Fibroblast of lung (primary cell): ENCODE measurements at regions not wholly inside any gene's neighbourhood (a gene's known extent, or its start where the extent isn't known, plus 50 kb on each side); places are given as distances from the start of the nearest gene placed in this dataset.

Experiments
- DNase-seq, 2 donors: peaks; one replicate each; pipeline versions ENCODE4 v3.0.0 to v3.0.0-alpha.2; 2010; ENCODE audit warnings: low read depth in 2 of 2
- H2AFZ ChIP-seq: 2 replicates; pipeline ENCODE4 v1.5.1; 2012; ENCODE audit warnings: low read length, control low read depth, inconsistent platforms
- H3K27ac ChIP-seq: 2 replicates; pipeline ENCODE4 v1.5.1; 2011; ENCODE audit warnings: low read length, control low read depth; ENCODE audit not compliant: insufficient read depth
- H3K27me3 ChIP-seq: 2 replicates; pipeline ENCODE4 v1.5.1; 2011; ENCODE audit warnings: mild to moderate bottlenecking, low read length; ENCODE audit not compliant: control insufficient read depth, insufficient read depth
- H3K36me3 ChIP-seq: 2 replicates; pipeline ENCODE4 v1.5.1; 2011; ENCODE audit warnings: low read length; ENCODE audit not compliant: control insufficient read depth, insufficient read depth
- H3K4me1 ChIP-seq: 2 replicates; pipeline ENCODE4 v1.5.1; 2011; ENCODE audit warnings: low read length; ENCODE audit not compliant: control insufficient read depth, insufficient read depth; ENCODE audit errors: extremely low read depth
- H3K4me2 ChIP-seq: 2 replicates; pipeline ENCODE4 v1.5.1; 2011; ENCODE audit warnings: low read length, control low read depth; ENCODE audit not compliant: insufficient read depth; ENCODE audit errors: extremely low read depth
- H3K4me3 ChIP-seq, 4 experiments: fragments of 200-600 bp in 1 of 4; sonication (generic) in 1 of 4; replicated peaks in 1 of 4; 2 replicates each; pipeline ENCODE4 v1.5.1; 2011 to 2016; ENCODE audit warnings: low read length in 4 of 4, low read depth in 3 of 4, mild to moderate bottlenecking in 3 of 4, control low read depth in 2 of 4, inconsistent platforms in 1 of 4, mixed read lengths in 1 of 4; ENCODE audit not compliant: insufficient read depth in 1 of 4; ENCODE audit errors: control extremely low read depth in 1 of 4
- H3K79me2 ChIP-seq: 2 replicates; pipeline ENCODE4 v1.5.1; 2012; ENCODE audit warnings: mild to moderate bottlenecking, low read length, inconsistent platforms; ENCODE audit not compliant: control insufficient read depth, insufficient read depth
- H3K9ac ChIP-seq: 2 replicates; pipeline ENCODE4 v1.5.1; 2011; ENCODE audit warnings: mild to moderate bottlenecking, low read length, control low read depth; ENCODE audit not compliant: insufficient read depth
- H3K9me3 ChIP-seq: 2 replicates; pipeline ENCODE4 v1.5.1; 2012; ENCODE audit warnings: low read depth, low read length; ENCODE audit not compliant: control insufficient read depth, insufficient read depth
- H4K20me1 ChIP-seq: 2 replicates; pipeline ENCODE4 v1.5.1; 2011; ENCODE audit warnings: low read length; ENCODE audit not compliant: control insufficient read depth, insufficient read depth; ENCODE audit errors: extremely low read depth
- EZH2 ChIP-seq: IDR thresholded peaks from 2 replicates; pipeline ENCODE4 v1.5.1; 2012; ENCODE audit warnings: low read length, control low read depth, mild to moderate bottlenecking; ENCODE audit errors: missing control alignments
- TF ChIP-seq, protein P1 (sequence below), 2 donors: IDR thresholded peaks in 1 of 2; conservative IDR thresholded peaks in 1 of 2; 1 replicate in 1 of 2; 2 replicates in 1 of 2; pipeline ENCODE4 v1.5.1; 2011 to 2012; ENCODE audit warnings: low read length in 2 of 2, control low read depth in 1 of 2, inconsistent platforms in 1 of 2, low read depth in 1 of 2, mild to moderate bottlenecking in 1 of 2

DNA sequence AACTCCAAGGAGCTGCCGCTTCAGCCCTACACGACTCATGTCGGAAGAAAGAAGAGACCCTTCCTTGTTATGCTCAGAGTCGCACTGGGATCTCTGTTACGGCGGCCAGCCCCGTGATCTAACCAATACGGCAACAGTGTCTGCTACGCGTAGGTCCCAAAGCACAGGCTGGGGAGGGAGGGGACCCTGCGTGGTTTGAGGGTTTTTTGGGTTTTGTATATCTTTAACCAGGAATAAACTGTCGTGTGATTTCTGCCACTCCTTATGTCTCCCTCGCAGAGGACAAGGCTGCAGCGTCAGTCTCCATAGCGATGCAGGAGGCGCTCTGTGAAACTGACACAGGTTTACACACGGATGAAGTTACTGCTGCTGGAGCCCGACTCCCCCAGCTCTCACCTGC, 60.0 kb upstream of the DIO3 start:
- H3K27ac ChIP-seq: no peak overlapping the region
- H3K4me3 ChIP-seq: no peak overlapping the region
- no peak overlapping the region for H3K4me2 ChIP-seq
- no peak for DNase-seq
- no peaks in the 10 kb centered on the region for H3K9me3 ChIP-seq
- H3K36me3 ChIP-seq: no peaks in the 10 kb centered on the region
- no peak for TF ChIP-seq EZH2
- TF ChIP-seq, protein P1, sequence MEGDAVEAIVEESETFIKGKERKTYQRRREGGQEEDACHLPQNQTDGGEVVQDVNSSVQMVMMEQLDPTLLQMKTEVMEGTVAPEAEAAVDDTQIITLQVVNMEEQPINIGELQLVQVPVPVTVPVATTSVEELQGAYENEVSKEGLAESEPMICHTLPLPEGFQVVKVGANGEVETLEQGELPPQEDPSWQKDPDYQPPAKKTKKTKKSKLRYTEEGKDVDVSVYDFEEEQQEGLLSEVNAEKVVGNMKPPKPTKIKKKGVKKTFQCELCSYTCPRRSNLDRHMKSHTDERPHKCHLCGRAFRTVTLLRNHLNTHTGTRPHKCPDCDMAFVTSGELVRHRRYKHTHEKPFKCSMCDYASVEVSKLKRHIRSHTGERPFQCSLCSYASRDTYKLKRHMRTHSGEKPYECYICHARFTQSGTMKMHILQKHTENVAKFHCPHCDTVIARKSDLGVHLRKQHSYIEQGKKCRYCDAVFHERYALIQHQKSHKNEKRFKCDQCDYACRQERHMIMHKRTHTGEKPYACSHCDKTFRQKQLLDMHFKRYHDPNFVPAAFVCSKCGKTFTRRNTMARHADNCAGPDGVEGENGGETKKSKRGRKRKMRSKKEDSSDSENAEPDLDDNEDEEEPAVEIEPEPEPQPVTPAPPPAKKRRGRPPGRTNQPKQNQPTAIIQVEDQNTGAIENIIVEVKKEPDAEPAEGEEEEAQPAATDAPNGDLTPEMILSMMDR (conservative IDR thresholded peaks at IDR 0.05 in 1 of 2, IDR thresholded peaks at IDR 0.05 in 1 of 2; ENCODE audit: low read depth in 1 of 2, low read length in 2 of 2): no peak
- no peaks in the 10 kb centered on the region for H3K4me1 ChIP-seq
- H3K9ac ChIP-seq: no peak overlapping the region
- H3K27me3 ChIP-seq: no peaks in the 10 kb centered on the region
- no peaks in the 10 kb centered on the region for H4K20me1 ChIP-seq
- H2AFZ ChIP-seq: no peak overlapping the region
- H3K79me2 ChIP-seq: no peaks in the 10 kb centered on the region

DNA sequence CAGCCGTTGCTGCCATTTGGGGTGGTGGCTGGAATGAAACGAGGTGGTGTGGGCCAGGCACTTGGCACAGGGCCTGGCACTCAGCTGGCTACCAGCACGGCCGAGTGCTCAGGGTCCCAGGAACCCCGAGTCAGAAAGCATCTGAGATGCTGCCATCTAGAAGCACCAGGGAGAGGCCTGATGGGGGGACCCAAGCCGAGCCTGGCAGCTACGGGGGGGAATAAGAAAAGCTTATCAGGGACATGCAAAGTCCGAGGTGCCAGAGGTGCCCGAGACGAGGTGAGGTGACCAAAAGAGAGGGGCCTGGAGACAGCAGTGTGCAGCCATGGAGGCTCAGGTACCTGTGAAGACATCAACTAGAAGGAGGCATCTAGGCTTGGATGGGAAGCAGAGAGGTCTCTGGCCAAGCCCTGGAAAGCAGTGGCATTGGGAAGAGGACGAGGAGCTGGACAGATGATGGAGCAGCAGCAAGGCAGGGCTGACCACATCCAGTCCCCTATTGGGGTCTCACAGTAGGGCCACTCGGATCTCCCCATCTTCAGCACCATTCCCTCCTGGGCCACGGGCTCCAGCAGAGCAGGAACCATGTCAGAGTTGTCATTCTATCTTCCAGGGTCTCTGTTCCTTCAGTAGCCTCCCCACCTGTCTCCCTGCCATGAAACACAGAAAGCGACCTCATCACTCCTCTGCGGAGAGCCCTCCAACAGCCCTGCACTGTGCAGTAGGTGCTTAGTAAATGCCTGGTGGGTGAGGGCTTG, 59.3 kb upstream of the DIO3 start:
- no peaks in the 10 kb centered on the region for H3K79me2 ChIP-seq
- no peak overlapping the region for H3K4me3 ChIP-seq
- H2AFZ ChIP-seq: no peak overlapping the region
- no peak for DNase-seq
- no peak overlapping the region for H3K4me2 ChIP-seq
- H3K9me3 ChIP-seq: no peaks in the 10 kb centered on the region
- TF ChIP-seq, protein P1 (conservative IDR thresholded peaks at IDR 0.05 in 1 of 2, IDR thresholded peaks at IDR 0.05 in 1 of 2; ENCODE audit: low read depth in 1 of 2, low read length in 2 of 2): no peak
- TF ChIP-seq EZH2: no peak
- H3K27me3 ChIP-seq: no peaks in the 10 kb centered on the region
- H4K20me1 ChIP-seq: no peaks in the 10 kb centered on the region
- no peak overlapping the region for H3K27ac ChIP-seq
- H3K9ac ChIP-seq: no peak overlapping the region
- H3K4me1 ChIP-seq: no peaks in the 10 kb centered on the region
- no peaks in the 10 kb centered on the region for H3K36me3 ChIP-seq

DNA sequence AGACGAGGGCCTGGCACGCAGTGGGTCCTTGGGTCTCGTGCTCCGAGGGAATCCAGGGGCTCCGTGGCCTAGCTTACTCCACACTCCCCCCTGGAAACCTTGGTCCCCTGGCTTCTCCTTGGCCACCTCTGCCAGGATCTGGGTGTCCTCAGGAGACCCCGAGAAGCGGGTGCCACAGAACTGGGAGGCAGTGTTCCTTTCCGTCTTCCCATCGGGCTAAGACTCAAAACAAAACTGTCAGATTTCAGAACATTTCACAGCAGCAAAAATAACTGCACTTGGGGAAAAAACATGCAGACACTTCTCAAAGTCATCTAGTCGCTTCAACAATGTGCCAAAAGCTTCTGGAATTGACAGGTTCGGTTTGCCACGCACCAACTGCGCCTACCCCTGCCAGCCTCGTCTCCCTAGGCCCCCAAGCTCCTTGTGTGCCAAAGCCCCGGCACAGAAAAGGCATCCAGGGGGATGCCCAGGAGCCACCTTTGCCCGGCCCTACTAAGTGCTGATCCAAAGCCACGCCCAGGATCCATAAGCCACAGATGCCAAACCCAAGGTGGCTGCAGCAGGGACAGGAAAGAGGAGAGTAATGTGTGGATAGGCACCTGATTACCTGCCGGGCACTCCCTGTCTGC, 58.4 kb upstream of the DIO3 start:
- Histone ChIP-seq H4K20me1 (no peaks in the 10 kb centered on the region), H2AFZ (no peak overlapping the region), H3K4me1 (no peaks in the 10 kb centered on the region), H3K36me3 (no peaks in the 10 kb centered on the region), H3K4me3 (no peak overlapping the region), H3K79me2 (no peaks in the 10 kb centered on the region), H3K9ac (no peak overlapping the region), H3K27ac (no peak overlapping the region), H3K9me3 (no peaks in the 10 kb centered on the region), H3K4me2 (no peak overlapping the region), H3K27me3 (no peaks in the 10 kb centered on the region)
- no peak for DNase-seq
- TF ChIP-seq, protein P1 (conservative IDR thresholded peaks at IDR 0.05 in 1 of 2, IDR thresholded peaks at IDR 0.05 in 1 of 2; ENCODE audit: low read depth in 1 of 2, low read length in 2 of 2): no peak
